Glomerular endothelial cell (primary cell): ENCODE measurements at regions not wholly inside any gene's neighbourhood (a gene's known extent, or its start where the extent isn't known, plus 50 kb on each side); places are given as distances from the start of the nearest gene placed in this dataset.
"Not testable (repeated sequence)": the region's sequence is repeated elsewhere in the genome, so short reads cannot be mapped to it uniquely, and the experiment has no call there.

Source experiments
- DNase-seq: peaks from one replicate; pipeline ENCODE4 v3.0.0-alpha.2; 2011; ENCODE audit warnings: low read depth, low spot score; ENCODE audit errors: extremely low read depth

- DNase-seq, result no peak
Observed at GRCh38 chr7:50856806-50857205, 74.1 kb upstream of the GRB10 start.

DNA sequence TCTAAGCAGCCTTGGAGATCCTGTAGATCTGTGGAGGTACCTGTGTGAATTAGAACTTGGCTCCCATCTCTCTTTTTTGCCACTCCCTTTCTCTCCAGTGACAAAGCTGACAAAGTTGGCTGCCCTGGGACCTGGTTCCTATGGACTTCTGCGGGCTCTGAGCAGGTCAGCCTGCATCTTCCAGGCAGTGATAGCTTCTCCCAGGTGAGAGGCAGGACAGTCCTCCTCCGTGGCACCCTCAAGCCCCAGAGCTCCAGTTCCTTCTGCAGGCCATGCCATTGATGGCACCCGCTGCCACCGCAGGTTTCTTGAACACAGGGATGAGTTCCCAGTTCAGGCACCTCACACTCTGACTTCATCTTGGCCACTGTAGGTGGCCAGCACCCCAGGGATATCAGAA is 73.5 kb upstream of the GRB10 start:
- DNase-seq, result no peak

DNA sequence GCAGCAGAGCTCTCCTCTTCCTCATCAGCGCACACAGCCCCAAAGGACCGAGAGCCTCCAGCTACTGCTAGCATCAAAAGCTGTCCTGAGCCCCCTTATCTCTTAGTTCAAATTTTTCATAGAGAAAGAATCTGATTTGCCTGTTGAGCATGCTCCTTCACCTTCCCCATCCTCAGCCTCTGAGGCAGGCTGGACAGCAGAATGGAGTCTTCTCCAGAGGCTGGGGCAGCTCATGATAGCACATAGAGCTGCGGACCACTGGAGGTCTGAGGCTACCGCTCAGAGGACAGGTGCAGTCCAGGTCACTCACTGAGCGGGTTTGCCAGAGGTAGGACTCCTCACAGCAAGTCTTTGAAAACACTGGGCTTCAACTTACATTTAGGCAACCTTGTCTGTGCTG is 72.8 kb upstream of the GRB10 start:
- no peak for DNase-seq

DNA sequence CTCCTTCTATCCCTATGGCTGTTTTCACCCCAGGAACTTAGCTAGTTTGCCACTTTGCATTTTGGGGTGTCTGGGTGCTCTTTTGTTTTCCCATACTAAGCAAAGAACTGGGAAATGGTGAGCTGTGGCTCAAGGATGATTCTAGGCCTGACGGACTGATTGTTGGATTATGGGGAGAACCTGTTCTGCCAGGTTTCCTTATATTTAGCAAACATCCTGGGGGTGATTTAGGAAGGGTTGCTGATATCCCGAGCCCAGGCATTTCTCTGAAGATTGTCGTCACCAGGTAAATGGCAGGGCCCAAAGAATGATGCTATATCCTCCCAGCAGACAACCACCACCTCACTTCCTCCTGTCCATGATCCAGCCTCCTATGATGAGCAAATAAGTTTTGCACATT is 72.1 kb upstream of the GRB10 start:
- no peak for DNase-seq

DNA sequence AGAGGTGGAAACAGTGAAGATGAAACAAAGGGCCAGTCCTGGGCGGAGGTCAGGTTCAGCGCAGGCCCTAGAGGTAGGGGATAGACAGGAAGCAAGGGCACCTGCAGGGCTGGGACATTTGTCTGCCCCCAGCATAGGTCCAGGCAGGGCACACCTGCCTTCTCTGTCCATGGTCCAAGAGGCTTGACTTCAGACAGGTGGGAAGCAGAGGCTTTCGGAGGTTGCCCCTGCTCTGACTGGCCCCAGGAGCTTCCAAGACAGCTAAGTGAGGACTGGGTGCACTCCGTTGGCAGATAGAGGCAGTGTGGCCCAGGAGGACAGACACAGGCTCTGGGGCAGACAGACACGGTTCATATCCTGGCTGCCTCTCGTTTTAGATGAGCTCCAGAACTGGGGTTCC is 71.6 kb upstream of the GRB10 start:
- no peak for DNase-seq

- no peak for DNase-seq
Observed at GRCh38 chr7:50853311-50853710, 70.6 kb upstream of the GRB10 start.

- DNase-seq, result no peak
Observed at GRCh38 chr7:50852901-50853300, 70.2 kb upstream of the GRB10 start.

GRCh38 chr7:50851891-50852290 is 69.2 kb upstream of the GRB10 start:
- no peak for DNase-seq

GRCh38 chr7:50851451-50851850 is 68.8 kb upstream of the GRB10 start:
- no peak for DNase-seq

- no peak for DNase-seq
Observed at GRCh38 chr7:50849991-50850390, 67.3 kb upstream of the GRB10 start.

- no peak for DNase-seq
Observed at GRCh38 chr7:50848203-50848602, 65.5 kb upstream of the GRB10 start.

GRCh38 chr7:50844861-50845260 is 62.2 kb upstream of the GRB10 start:
- DNase-seq, result not testable (repeated sequence)

GRCh38 chr7:50842041-50842440 is 59.3 kb upstream of the GRB10 start:
- no peak for DNase-seq

DNA sequence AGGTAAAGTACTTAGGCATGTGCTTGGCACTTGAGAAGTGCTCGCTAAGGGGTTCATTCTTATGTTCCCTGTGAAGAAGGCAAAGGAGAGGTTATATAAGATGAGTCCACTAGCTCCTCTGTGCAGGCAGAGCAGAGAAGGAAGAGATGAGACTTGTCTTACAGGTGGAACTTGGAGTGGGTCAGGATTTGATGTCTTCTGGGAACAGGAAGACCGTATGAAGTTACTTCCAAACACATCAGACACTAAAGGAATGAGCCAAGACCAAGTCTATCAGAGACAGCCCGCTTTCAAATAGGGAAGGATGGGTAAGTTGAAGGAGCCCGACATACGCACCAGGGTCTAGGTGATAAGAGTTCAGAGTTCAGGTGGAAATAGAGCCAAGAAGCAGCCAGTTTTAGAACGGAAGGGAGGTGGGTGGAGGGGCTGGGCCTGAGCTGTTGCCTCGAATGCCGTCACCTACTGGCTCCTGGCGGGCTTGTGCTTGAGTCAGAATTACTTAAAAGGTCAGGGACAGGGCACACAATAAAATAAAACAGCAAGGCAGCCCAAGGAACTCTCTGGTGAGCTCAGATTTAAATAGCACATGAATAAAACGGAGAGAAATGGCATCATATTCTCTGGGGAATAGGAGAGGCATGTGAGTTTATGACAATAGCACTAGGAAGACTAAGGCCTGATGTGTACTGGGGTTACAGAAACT is 56.1 kb upstream of the GRB10 start:
- DNase-seq, result peak; percentile 55

- DNase-seq, result peak; percentile 84
Observed at GRCh38 chr7:50837965-50838364, 55.3 kb upstream of the GRB10 start.

GRCh38 chr7:50836646-50837045 is 54.0 kb upstream of the GRB10 start:
- DNase-seq, result no peak

GRCh38 chr7:50835156-50835555 is 52.5 kb upstream of the GRB10 start:
- DNase-seq, result no peak

DNA sequence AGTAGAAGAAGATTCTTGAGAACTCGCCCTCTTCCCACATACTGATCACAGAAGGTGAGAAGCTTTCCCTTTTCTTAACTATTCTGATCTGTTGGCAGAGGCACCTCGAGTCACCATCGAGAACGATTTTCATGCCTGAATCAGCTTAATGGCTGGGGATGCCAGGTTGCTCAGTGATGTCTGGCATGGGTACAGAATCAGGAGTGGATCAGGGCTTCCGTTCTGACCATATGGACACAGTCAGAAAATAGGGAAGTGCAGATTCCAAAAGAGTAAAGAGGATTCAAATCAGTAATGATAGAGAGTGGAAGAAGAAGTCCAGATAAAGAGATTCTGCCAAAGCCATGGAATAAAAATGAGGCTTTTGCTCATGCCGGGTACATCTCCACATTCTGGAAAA is 52.0 kb upstream of the GRB10 start:
- no peak for DNase-seq

- DNase-seq, result no peak
Observed at GRCh38 chr7:50834031-50834535, 51.4 kb upstream of the GRB10 start.

GRCh38 chr7:50832744-50833143 is 50.0 kb upstream of the GRB10 start:
- no peak for DNase-seq
